PC-3 (cell line): ENCODE measurements at regions not wholly inside any gene's neighbourhood (a gene's known extent, or its start where the extent isn't known, plus 50 kb on each side); places are given as distances from the start of the nearest gene placed in this dataset.

Experiments
- ATAC-seq: fragments of 200-7000 bp; cut with Tn5 transposase; 2 replicates; pipeline ENCODE4 v1.9.1; 2020; ENCODE audit warnings: mild to moderate bottlenecking, moderate library complexity
- BruUV-seq: library from RNA; stranded (reverse); fragments of 400-500 nt; replicated peaks from 2 replicates; lab custom pipeline; 2021; lab: Mats Ljungman, UMichigan
- CTCF ChIA-PET: fragments of 300-600 bp; sonication (Branson Sonifier 250); formaldehyde crosslinking; loops from one replicate; lab custom pipeline; 2022; ENCODE audit warnings: antibody characterized with exemption; lab: Charles Lee
- POLR2A ChIA-PET: fragments of 300-600 bp; sonication (Branson Sonifier 250); formaldehyde crosslinking; loops from one replicate; lab custom pipeline; 2022; ENCODE audit warnings: antibody characterized with exemption; ENCODE audit not compliant: unreplicated experiment; lab: Charles Lee
- DNase-seq: peaks from one replicate; pipeline ENCODE4 v3.0.0-alpha.2; 2015
- H2AFZ ChIP-seq: fragments of 300-600 bp; sonication (generic); 2 replicates; pipeline ENCODE4 v1.6.0; 2016; ENCODE audit warnings: antibody characterized with exemption, low read length
- H3F3A ChIP-seq: fragments of 300-600 bp; sonication (generic); one replicate; pipeline ENCODE4 v1.6.0; 2017; ENCODE audit warnings: antibody characterized with exemption, low read length, control low read depth, mild to moderate bottlenecking; ENCODE audit not compliant: unreplicated experiment
- H3K27ac ChIP-seq: fragments of 300-600 bp; sonication (generic); 2 replicates; pipeline ENCODE4 v1.5.1; 2016; ENCODE audit warnings: mild to moderate bottlenecking, low read length
- H3K27me3 ChIP-seq: fragments of 300-600 bp; sonication (generic); 2 replicates; pipeline ENCODE4 v1.6.1; 2016; ENCODE audit warnings: low read length, mixed read lengths
- H3K36me3 ChIP-seq: fragments of 300-600 bp; sonication (generic); 2 replicates; pipeline ENCODE4 v1.6.1; 2016; ENCODE audit warnings: low read depth, mixed run types, low read length, mixed read lengths
- H3K4me1 ChIP-seq: fragments of 300-600 bp; sonication (generic); 2 replicates; pipeline ENCODE4 v1.5.1; 2016; ENCODE audit warnings: low read length; ENCODE audit not compliant: insufficient read depth
- H3K4me2 ChIP-seq: fragments of 300-600 bp; sonication (generic); 2 replicates; pipeline ENCODE4 v1.6.0; 2016; ENCODE audit warnings: low read length
- H3K4me3 ChIP-seq: fragments of 300-600 bp; sonication (generic); 2 replicates; pipeline ENCODE4 v1.5.1; 2016; ENCODE audit warnings: mild to moderate bottlenecking, low read length, mixed read lengths
- H3K79me2 ChIP-seq: fragments of 300-600 bp; sonication (generic); 2 replicates; pipeline ENCODE4 v1.6.1; 2017; ENCODE audit warnings: low read length, mixed read lengths
- H3K9ac ChIP-seq: fragments of 300-600 bp; sonication (generic); 2 replicates; pipeline ENCODE4 v1.6.0; 2016; ENCODE audit warnings: mild to moderate bottlenecking, low read length
- H3K9me2 ChIP-seq: fragments of 300-600 bp; sonication (generic); replicated peaks from 2 replicates; pipeline ENCODE4 v1.6.1; 2016; ENCODE audit warnings: mixed run types, low read length, mixed read lengths
- H3K9me3 ChIP-seq: fragments of 300-600 bp; sonication (generic); 2 replicates; pipeline ENCODE4 v1.6.1; 2016; ENCODE audit warnings: low read length, mixed read lengths
- H4K20me1 ChIP-seq: fragments of 300-600 bp; sonication (generic); 2 replicates; pipeline ENCODE4 v1.6.1; 2016; ENCODE audit warnings: low read length, mixed read lengths
- EZH2 ChIP-seq: fragments of 300-600 bp; sonication (generic); IDR thresholded peaks from one replicate; pipeline ENCODE4 v1.6.1; 2017; ENCODE audit warnings: antibody characterized with exemption, mild to moderate bottlenecking, low read length; ENCODE audit not compliant: unreplicated experiment
- EZH2phosphoT487 ChIP-seq: fragments of 300-600 bp; sonication (generic); IDR thresholded peaks from 2 replicates; pipeline ENCODE4 v1.6.1; 2018; ENCODE audit warnings: mild to moderate bottlenecking, antibody characterized with exemption, low read length, borderline replicate concordance
- intact Hi-C: fragments of 100-400 bp; cut with micrococcal nuclease; formaldehyde crosslinking; loops from 2 replicates; pipeline ENCODE4 v1.9.0; 2023
- TF ChIP-seq, protein P1 (sequence below): fragments of 300-600 bp; sonication (generic); conservative IDR thresholded peaks from 2 replicates; pipeline ENCODE4 v1.5.1; 2017; ENCODE audit warnings: antibody characterized with exemption, low read depth, mild to moderate bottlenecking, low read length

GRCh38 chr3:106578911-106579310 lies 710.1 kb upstream of the CBLB start:
- H3K27ac ChIP-seq = peak overlapping the region; percentile 14; the same call in 1 of the 2 replicates
- no peaks in the 10 kb centered on the region for H3K27me3 ChIP-seq
- no peak overlapping the region for H3K9ac ChIP-seq
- no TSS peak for BruUV-seq
- no peak overlapping the region for H3K4me3 ChIP-seq
- H3F3A ChIP-seq = no peaks in the 10 kb centered on the region
- no peaks in the 10 kb centered on the region for H3K79me2 ChIP-seq
- peaks cover 15% of the 10 kb centered on the region for H3K4me1 ChIP-seq
- H3K36me3 ChIP-seq = no peaks in the 10 kb centered on the region
- TF ChIP-seq EZH2phosphoT487 (no peak), EZH2 (no peak)
- TF ChIP-seq, protein P1, sequence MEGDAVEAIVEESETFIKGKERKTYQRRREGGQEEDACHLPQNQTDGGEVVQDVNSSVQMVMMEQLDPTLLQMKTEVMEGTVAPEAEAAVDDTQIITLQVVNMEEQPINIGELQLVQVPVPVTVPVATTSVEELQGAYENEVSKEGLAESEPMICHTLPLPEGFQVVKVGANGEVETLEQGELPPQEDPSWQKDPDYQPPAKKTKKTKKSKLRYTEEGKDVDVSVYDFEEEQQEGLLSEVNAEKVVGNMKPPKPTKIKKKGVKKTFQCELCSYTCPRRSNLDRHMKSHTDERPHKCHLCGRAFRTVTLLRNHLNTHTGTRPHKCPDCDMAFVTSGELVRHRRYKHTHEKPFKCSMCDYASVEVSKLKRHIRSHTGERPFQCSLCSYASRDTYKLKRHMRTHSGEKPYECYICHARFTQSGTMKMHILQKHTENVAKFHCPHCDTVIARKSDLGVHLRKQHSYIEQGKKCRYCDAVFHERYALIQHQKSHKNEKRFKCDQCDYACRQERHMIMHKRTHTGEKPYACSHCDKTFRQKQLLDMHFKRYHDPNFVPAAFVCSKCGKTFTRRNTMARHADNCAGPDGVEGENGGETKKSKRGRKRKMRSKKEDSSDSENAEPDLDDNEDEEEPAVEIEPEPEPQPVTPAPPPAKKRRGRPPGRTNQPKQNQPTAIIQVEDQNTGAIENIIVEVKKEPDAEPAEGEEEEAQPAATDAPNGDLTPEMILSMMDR = no peak
- H3K4me2 ChIP-seq = peak overlapping the region; percentile 27
- peak; percentile 99 for ATAC-seq
- POLR2A ChIA-PET = interaction anchor here (0.5 to 1.0 kb wide), 5 partner anchors 128 to 1054 kb away, joined by 3 to 11 read pairs (median 4); no protein-coding TSS in a partner anchor
- H2AFZ ChIP-seq = no peak overlapping the region
- no peaks in the 10 kb centered on the region for H4K20me1 ChIP-seq
- H3K9me3 ChIP-seq = no peaks in the 10 kb centered on the region
- CTCF ChIA-PET = interaction anchor here (0.7 kb wide), 1 partner anchor 1027 kb away, joined by 3 read pairs; no protein-coding TSS in a partner anchor
- H3K9me2 ChIP-seq = no peaks in the 10 kb centered on the region
- DNase-seq = peak; percentile 80
- intact Hi-C loops = no loop called here

- no peaks in the 10 kb centered on the region for H3K27me3 ChIP-seq
- CTCF ChIA-PET = no interaction called here
- no peaks in the 10 kb centered on the region for H3F3A ChIP-seq
- no peak overlapping the region for H2AFZ ChIP-seq
- no peaks in the 10 kb centered on the region for H3K79me2 ChIP-seq
- POLR2A ChIA-PET = no interaction called here
- ATAC-seq = no peak
- no peak overlapping the region for H3K27ac ChIP-seq
- no TSS peak for BruUV-seq
- no peaks in the 10 kb centered on the region for H4K20me1 ChIP-seq
- H3K36me3 ChIP-seq = no peaks in the 10 kb centered on the region
- no peak overlapping the region for H3K4me2 ChIP-seq
- no peak overlapping the region for H3K9ac ChIP-seq
- peaks cover 15% of the 10 kb centered on the region for H3K4me1 ChIP-seq
- DNase-seq = no peak
- H3K4me3 ChIP-seq = no peak overlapping the region
- H3K9me3 ChIP-seq = no peaks in the 10 kb centered on the region
- TF ChIP-seq EZH2phosphoT487 (no peak), EZH2 (no peak)
- TF ChIP-seq, protein P1 = no peak
- intact Hi-C loops = loop anchor here (10.0 kb wide), 1 partner anchor 197 kb away; no protein-coding TSS in a partner anchor
- no peaks in the 10 kb centered on the region for H3K9me2 ChIP-seq
Observed at GRCh38 chr3:106582151-106582550, 713.3 kb upstream of the CBLB start.

GRCh38 chr3:106587551-106587950 lies 718.7 kb upstream of the CBLB start:
- Histone ChIP-seq H4K20me1 (no peaks in the 10 kb centered on the region), H3K9me2 (no peaks in the 10 kb centered on the region), H3K4me3 (no peak overlapping the region), H2AFZ (no peak overlapping the region), H3K79me2 (no peaks in the 10 kb centered on the region), H3K9ac (no peak overlapping the region), H3F3A (no peaks in the 10 kb centered on the region), H3K36me3 (no peaks in the 10 kb centered on the region), H3K27ac (no peak overlapping the region), H3K27me3 (no peaks in the 10 kb centered on the region), H3K9me3 (no peaks in the 10 kb centered on the region), H3K4me2 (no peak overlapping the region), H3K4me1 (no peaks in the 10 kb centered on the region)
- no peak for ATAC-seq
- intact Hi-C loops = loop anchor here (10.0 kb wide), 1 partner anchor 203 kb away; no protein-coding TSS in a partner anchor
- ChIA-PET CTCF (no interaction called here), POLR2A (no interaction called here)
- no TSS peak for BruUV-seq
- TF ChIP-seq, protein P1 = no peak
- TF ChIP-seq EZH2phosphoT487 = no peak
- no peak for TF ChIP-seq EZH2
- DNase-seq = no peak
